Endothelial cell of umbilical vein (primary cell): ENCODE measurements at regions not wholly inside any gene's neighbourhood (a gene's known extent, or its start where the extent isn't known, plus 50 kb on each side); places are given as distances from the start of the nearest gene placed in this dataset.

Experiments used
- BruUV-seq: library from RNA; stranded (reverse); fragments of 400-500 nt; replicated peaks from 2 replicates; lab custom pipeline; 2021; lab: Mats Ljungman, UMichigan
- CTCF ChIA-PET: fragments of 300-600, 350-600 bp; sonication (Branson Sonifier 250); formaldehyde crosslinking; loops from one replicate; lab custom pipeline; 2021; ENCODE audit warnings: antibody characterized with exemption, inconsistent platforms; lab: Charles Lee
- POLR2A ChIA-PET: fragments of 300-600, 350-600 bp; sonication (Branson Sonifier 250); formaldehyde crosslinking; loops from one replicate; lab custom pipeline; 2021; ENCODE audit warnings: antibody characterized with exemption, inconsistent platforms; lab: Charles Lee
- DNase-seq: peaks from one replicate; pipeline ENCODE4 v3.0.0-alpha.2; 2011; ENCODE audit warnings: low read depth, low spot score
- FAIRE-seq: peaks from 2 replicates; lab custom pipeline; 2011; peaks lifted over from hg19 to GRCh38; lab: Jason Lieb, UNC
- H2AFZ ChIP-seq: 2 replicates; pipeline ENCODE4 v1.6.0; 2012; ENCODE audit warnings: low read depth, low read length, control low read depth, inconsistent platforms
- H3K27ac ChIP-seq: 2 replicates; pipeline ENCODE4 v1.5.1; 2011; ENCODE audit warnings: low read depth, mild to moderate bottlenecking, control low read depth, low read length, moderate library complexity; ENCODE audit not compliant: insufficient read depth
- H3K27me3 ChIP-seq, 2 experiments: 2 replicates each; pipeline versions ENCODE4 v1.6.0 to v1.6.1; 2011; ENCODE audit warnings: low read length in 2 of 2, mixed read lengths in 1 of 2; ENCODE audit not compliant: control insufficient read depth in 2 of 2, insufficient read depth in 2 of 2
- H3K36me3 ChIP-seq, 2 experiments: 2 replicates in 1 of 2; 3 replicates in 1 of 2; pipeline ENCODE4 v1.5.1; 2011; ENCODE audit warnings: low read length in 2 of 2, mild to moderate bottlenecking in 1 of 2, moderate library complexity in 1 of 2; ENCODE audit not compliant: control insufficient read depth in 2 of 2, insufficient read depth in 2 of 2; ENCODE audit errors: extremely low read depth in 1 of 2
- H3K4me1 ChIP-seq: 3 replicates; pipeline ENCODE4 v1.5.1; 2011; ENCODE audit warnings: mild to moderate bottlenecking, low read length; ENCODE audit not compliant: control insufficient read depth, insufficient read depth; ENCODE audit errors: extremely low read depth
- H3K4me2 ChIP-seq: 2 replicates; pipeline ENCODE4 v1.6.1; 2011; ENCODE audit warnings: low read length, control low read depth, mixed read lengths; ENCODE audit not compliant: insufficient read depth
- H3K4me3 ChIP-seq, 3 experiments: fragments of 200-600 bp in 1 of 3; sonication (generic), shearing (Covaris generic) in 1 of 3; replicated peaks in 1 of 3; 2 replicates each; pipeline ENCODE4 v1.5.1; 2011 to 2016; ENCODE audit warnings: control low read depth in 3 of 3, low read length in 3 of 3, mild to moderate bottlenecking in 2 of 3, inconsistent platforms in 1 of 3, low read depth in 1 of 3, moderate library complexity in 1 of 3; ENCODE audit not compliant: insufficient read depth in 1 of 3
- H3K79me2 ChIP-seq: 2 replicates; pipeline ENCODE4 v1.6.0; 2012; ENCODE audit warnings: low read length, inconsistent platforms; ENCODE audit not compliant: control insufficient read depth, insufficient read depth
- H3K9ac ChIP-seq: replicated peaks from 2 replicates; pipeline ENCODE3; 2011; ENCODE audit warnings: low read length, control low read depth; ENCODE audit not compliant: insufficient read depth; ENCODE audit errors: extremely low read depth
- H3K9me1 ChIP-seq: replicated peaks from 3 replicates; pipeline ENCODE4 v1.6.0; 2011; ENCODE audit warnings: mild to moderate bottlenecking, low read length; ENCODE audit not compliant: control insufficient read depth, insufficient read depth; ENCODE audit errors: extremely low read depth
- H3K9me3 ChIP-seq: replicated peaks from 2 replicates; pipeline ENCODE4 v1.5.1; 2012; ENCODE audit warnings: low read length, inconsistent platforms; ENCODE audit not compliant: control insufficient read depth, insufficient read depth
- H4K20me1 ChIP-seq: replicated peaks from 2 replicates; pipeline ENCODE3; 2011; ENCODE audit warnings: mild to moderate bottlenecking, low read length; ENCODE audit not compliant: control insufficient read depth, insufficient read depth; ENCODE audit errors: extremely low read depth
- FOS ChIP-seq: IDR thresholded peaks from 2 replicates; pipeline ENCODE4 v1.6.1; 2011; ENCODE audit warnings: mild to moderate bottlenecking, low read length, moderate library complexity, borderline replicate concordance; ENCODE audit not compliant: insufficient read depth
- GATA2 ChIP-seq: IDR thresholded peaks from 2 replicates; pipeline ENCODE4 v1.7.0; 2011; ENCODE audit warnings: low read depth, mild to moderate bottlenecking, moderate library complexity, mixed read lengths, low read length; ENCODE audit not compliant: insufficient read length, insufficient read depth
- POLR2A ChIP-seq: IDR thresholded peaks from 2 replicates; pipeline ENCODE4 v1.6.1; 2012; ENCODE audit warnings: low read depth, mild to moderate bottlenecking, control low read depth, low read length
- dilution Hi-C: fragments of 300-500 bp; cut with MboI; formaldehyde crosslinking; loops from one replicate; pipeline ENCODE4 v1.15.0; 2019; ENCODE audit warnings: low sequenced_read_pairs; ENCODE audit not compliant: extremely low pct_ligation_motif_present
- intact Hi-C: fragments of 100-400 bp; cut with micrococcal nuclease; formaldehyde crosslinking; loops from one replicate; pipeline ENCODE4 v1.10.0; 2022
- TF ChIP-seq, protein P1 (sequence below), 2 donors: IDR thresholded peaks; 1 replicate in 1 of 2; 2 replicates in 1 of 2; pipeline ENCODE4 v1.5.1; 2011; ENCODE audit warnings: low read length in 2 of 2, mild to moderate bottlenecking in 2 of 2, moderate library complexity in 2 of 2, control low read depth in 1 of 2, inconsistent platforms in 1 of 2, low read depth in 1 of 2; ENCODE audit not compliant: insufficient read depth in 1 of 2; ENCODE audit errors: extremely low read depth in 1 of 2

DNA sequence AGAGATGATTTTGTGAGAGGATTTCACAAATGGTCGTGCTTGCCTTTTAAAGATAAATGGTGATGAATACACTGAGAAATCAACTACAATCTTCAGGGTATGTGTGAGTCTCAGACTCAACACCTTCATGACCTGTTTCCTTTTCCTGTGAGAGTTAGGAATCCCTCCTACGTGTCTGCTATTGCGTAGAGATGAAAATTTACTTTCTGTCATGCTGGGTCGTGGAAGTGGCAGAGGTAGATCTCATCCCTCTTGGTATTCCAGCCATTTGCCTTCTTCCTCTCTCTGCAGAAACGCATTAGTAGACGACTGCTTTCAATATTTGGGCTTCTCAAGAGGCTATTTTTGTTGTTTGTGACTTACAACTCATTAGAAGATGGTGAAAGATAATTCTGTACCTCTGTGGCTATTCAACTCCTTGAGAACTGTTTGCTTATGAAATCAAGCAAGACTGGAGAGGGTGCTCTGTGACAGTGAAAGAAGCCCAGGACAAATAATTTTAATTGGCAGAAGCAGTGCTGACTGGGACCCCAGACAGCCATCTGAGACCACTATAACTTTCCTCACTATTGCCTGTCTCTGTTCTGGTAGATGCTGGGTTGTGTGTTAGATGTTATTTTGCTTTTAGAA is 233.1 kb downstream of the LACC1 start:
- no peaks in the 10 kb centered on the region for H3K36me3 ChIP-seq

DNA sequence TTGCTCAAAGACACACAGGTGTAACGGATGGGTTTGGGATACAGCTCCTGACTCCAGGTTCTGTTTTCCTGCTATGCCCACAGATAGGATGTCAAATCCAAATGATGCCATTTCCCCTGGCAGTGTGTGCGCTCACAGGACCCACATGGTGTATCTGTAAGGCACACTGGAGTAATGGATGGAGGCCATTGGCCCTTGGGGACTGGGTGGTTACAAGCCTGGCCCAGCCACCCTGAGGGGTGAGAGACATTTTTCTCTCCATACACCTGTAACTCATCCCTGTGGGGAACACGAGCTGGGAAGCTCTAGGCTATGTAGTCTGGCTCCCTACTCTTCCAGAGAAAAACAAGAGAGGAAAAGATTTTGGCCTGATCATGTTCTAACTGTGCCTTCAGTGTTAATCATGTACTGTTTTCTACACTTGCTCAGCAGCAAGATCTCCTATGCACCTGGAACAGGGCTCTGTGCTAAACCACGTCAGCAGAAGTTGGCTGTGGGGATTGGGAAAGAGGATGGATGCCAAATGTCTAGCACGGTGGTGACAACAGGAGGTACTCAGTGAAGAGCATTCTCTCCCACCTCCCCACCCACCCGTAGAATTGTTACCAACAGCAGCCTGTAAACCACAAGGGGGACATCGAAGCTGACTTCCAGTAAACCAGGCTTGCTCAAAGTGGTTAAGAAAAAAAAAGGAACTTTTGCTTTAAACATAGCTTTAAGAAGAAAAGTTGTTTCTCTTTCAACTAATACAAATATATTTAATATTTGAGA is 237.0 kb downstream of the LACC1 start:
- Histone ChIP-seq H4K20me1 (no peaks in the 10 kb centered on the region), H3K27ac (peak overlapping the region; percentile 35), H3K9me1 (no peaks in the 10 kb centered on the region), H3K36me3 (no peaks in the 10 kb centered on the region), H3K4me1 (peaks cover 10% of the 10 kb centered on the region), H3K9ac (no peak overlapping the region), H3K27me3 (no peaks in the 10 kb centered on the region), H3K4me2 (peak overlapping the region; percentile 62), H3K79me2 (no peaks in the 10 kb centered on the region), H2AFZ (peak overlapping the region; percentile 91), H3K4me3 (no peak overlapping the region), H3K9me3 (no peaks in the 10 kb centered on the region)
- DNase-seq (no peak), FAIRE-seq (no peak)
- dilution Hi-C loops: no loop called here
- BruUV-seq: no TSS peak
- intact Hi-C loops: no loop called here
- POLR2A ChIA-PET: interaction anchor here (0.8 kb wide), 1 partner anchor 320 kb away, joined by 3 read pairs; no protein-coding TSS in a partner anchor
- TF ChIP-seq POLR2A (no peak), GATA2 (no peak)
- TF ChIP-seq, protein P1, sequence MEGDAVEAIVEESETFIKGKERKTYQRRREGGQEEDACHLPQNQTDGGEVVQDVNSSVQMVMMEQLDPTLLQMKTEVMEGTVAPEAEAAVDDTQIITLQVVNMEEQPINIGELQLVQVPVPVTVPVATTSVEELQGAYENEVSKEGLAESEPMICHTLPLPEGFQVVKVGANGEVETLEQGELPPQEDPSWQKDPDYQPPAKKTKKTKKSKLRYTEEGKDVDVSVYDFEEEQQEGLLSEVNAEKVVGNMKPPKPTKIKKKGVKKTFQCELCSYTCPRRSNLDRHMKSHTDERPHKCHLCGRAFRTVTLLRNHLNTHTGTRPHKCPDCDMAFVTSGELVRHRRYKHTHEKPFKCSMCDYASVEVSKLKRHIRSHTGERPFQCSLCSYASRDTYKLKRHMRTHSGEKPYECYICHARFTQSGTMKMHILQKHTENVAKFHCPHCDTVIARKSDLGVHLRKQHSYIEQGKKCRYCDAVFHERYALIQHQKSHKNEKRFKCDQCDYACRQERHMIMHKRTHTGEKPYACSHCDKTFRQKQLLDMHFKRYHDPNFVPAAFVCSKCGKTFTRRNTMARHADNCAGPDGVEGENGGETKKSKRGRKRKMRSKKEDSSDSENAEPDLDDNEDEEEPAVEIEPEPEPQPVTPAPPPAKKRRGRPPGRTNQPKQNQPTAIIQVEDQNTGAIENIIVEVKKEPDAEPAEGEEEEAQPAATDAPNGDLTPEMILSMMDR (IDR thresholded peaks at IDR 0.05; ENCODE audit: extremely low read depth in 1 of 2, insufficient read depth in 1 of 2, low read depth in 1 of 2, low read length in 2 of 2): peak in 1 of 2 donors; percentile 18
- CTCF ChIA-PET: interaction anchor here (0.7 to 1.7 kb wide), 4 partner anchors 11 to 323 kb away, joined by 3 to 10 read pairs (median 3); no protein-coding TSS in a partner anchor

More for the DNA sequence above, 233.1 kb downstream of the LACC1 start:
- no TSS peak for BruUV-seq
- Histone ChIP-seq H3K9me1 (no peaks in the 10 kb centered on the region), H3K79me2 (no peaks in the 10 kb centered on the region), H3K9ac (no peak overlapping the region), H3K27me3 (no peaks in the 10 kb centered on the region), H4K20me1 (no peaks in the 10 kb centered on the region), H2AFZ (peak overlapping the region; percentile 42), H3K4me2 (no peak overlapping the region), H3K4me3 (no peak overlapping the region), H3K27ac (no peak overlapping the region), H3K9me3 (no peaks in the 10 kb centered on the region), H3K4me1 (peaks cover 10% of the 10 kb centered on the region)
- no peak for TF ChIP-seq FOS
- ChIA-PET CTCF (no interaction called here), POLR2A (no interaction called here)
- intact Hi-C loops (no loop called here), dilution Hi-C loops (no loop called here)
- FAIRE-seq: no peak
- no peak for DNase-seq
